ENCODE measurements at regions not wholly inside any gene's neighbourhood (a gene's known extent, or its start where the extent isn't known, plus 50 kb on each side); places are given as distances from the start of the nearest gene placed in this dataset.

- TF ChIP-seq POLR2AphosphoS5 (IDR thresholded peaks at IDR 0.05; ENCODE audit: low read depth, low read length) (no peak), TAF1 (IDR thresholded peaks at IDR 0.05; ENCODE audit: borderline replicate concordance, low read depth, low read length) (no peak), POLR2A (IDR thresholded peaks at IDR 0.05; ENCODE audit: low read depth, low read length) (no peak)
- FAIRE-seq (peak; percentile 68), DNase-seq (ENCODE audit: insufficient read length) (no peak)
Measured at GRCh38 chr7:41133690-41134299, 569.1 kb downstream of the INHBA start.

- TF ChIP-seq POLR2A (IDR thresholded peaks at IDR 0.05; ENCODE audit: low read depth, low read length) (no peak), TAF1 (IDR thresholded peaks at IDR 0.05; ENCODE audit: borderline replicate concordance, low read depth, low read length) (no peak), POLR2AphosphoS5 (IDR thresholded peaks at IDR 0.05; ENCODE audit: low read depth, low read length) (no peak)
- FAIRE-seq (peak; percentile 81), DNase-seq (ENCODE audit: insufficient read length) (no peak)
Measured at GRCh38 chr7:41131956-41132355, 570.9 kb downstream of the INHBA start.

- FAIRE-seq (no peak), DNase-seq (ENCODE audit: insufficient read length) (no peak)
- no peak for TF ChIP-seq POLR2AphosphoS5 (IDR thresholded peaks at IDR 0.05; ENCODE audit: low read depth, low read length)
- TF ChIP-seq TAF1 (IDR thresholded peaks at IDR 0.05; ENCODE audit: borderline replicate concordance, low read depth, low read length) = no peak
- TF ChIP-seq POLR2A (IDR thresholded peaks at IDR 0.05; ENCODE audit: low read depth, low read length) = no peak
Measured at GRCh38 chr7:41130561-41131236, 572.2 kb downstream of the INHBA start.

DNA sequence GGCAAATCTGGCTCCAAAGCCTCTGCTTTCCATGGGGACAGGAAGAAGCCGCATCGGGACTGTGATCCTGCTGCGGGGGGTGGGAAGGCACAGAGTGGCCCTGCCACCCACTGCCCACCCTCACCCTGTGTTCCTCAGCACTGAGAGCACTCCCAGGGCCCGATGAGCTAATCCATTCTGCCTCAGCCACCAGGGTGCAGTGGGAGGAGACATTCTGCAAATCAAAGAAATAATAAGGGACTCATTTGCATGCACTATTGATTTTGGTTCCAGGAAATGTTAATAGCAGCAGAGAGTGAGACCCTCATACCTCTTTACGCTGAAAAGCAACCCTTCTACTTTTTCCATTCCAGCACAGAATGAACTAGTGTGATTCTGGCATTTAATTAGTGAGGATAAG is 572.8 kb downstream of the INHBA start:
- FAIRE-seq = no peak

DNA sequence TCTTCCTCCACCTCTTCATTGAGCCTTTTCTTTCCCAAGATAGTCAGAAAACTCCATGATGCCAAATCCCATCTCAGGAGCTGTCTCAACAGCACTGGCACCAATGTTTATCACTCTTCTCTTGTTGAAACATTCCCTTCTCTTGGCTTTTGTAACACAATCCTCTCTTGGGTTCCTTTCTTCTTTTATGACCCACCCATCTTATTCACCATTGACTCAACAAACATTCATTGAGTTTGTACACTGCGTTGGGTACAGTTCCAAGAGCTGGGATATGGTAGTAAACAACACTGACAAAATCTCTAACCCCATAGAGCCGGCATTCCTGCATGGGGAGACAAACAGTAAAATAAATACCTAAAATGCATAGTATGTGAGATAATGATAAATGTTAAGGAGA is 577.5 kb downstream of the INHBA start:
- no peak for TF ChIP-seq TAF1 (IDR thresholded peaks at IDR 0.05; ENCODE audit: borderline replicate concordance, low read depth, low read length)
- no peak for TF ChIP-seq POLR2AphosphoS5 (IDR thresholded peaks at IDR 0.05; ENCODE audit: low read depth, low read length)
- TF ChIP-seq POLR2A (IDR thresholded peaks at IDR 0.05; ENCODE audit: low read depth, low read length) = no peak
- FAIRE-seq = peak; percentile 21
- DNase-seq (ENCODE audit: insufficient read length) = no peak

More for the DNA sequence above, 572.8 kb downstream of the INHBA start:
- no peak for DNase-seq (ENCODE audit: insufficient read length)
- TF ChIP-seq TAF1 (IDR thresholded peaks at IDR 0.05; ENCODE audit: borderline replicate concordance, low read depth, low read length) (no peak), POLR2A (IDR thresholded peaks at IDR 0.05; ENCODE audit: low read depth, low read length) (no peak), POLR2AphosphoS5 (IDR thresholded peaks at IDR 0.05; ENCODE audit: low read depth, low read length) (no peak)

- DNase-seq (ENCODE audit: insufficient read length) = no peak
- TF ChIP-seq POLR2AphosphoS5 (IDR thresholded peaks at IDR 0.05; ENCODE audit: low read depth, low read length) (no peak), POLR2A (IDR thresholded peaks at IDR 0.05; ENCODE audit: low read depth, low read length) (no peak), TAF1 (IDR thresholded peaks at IDR 0.05; ENCODE audit: borderline replicate concordance, low read depth, low read length) (no peak)
- FAIRE-seq = peak; percentile 48
Measured at GRCh38 chr7:41122256-41122987, 580.5 kb downstream of the INHBA start.

GRCh38 chr7:41121228-41121627 is 581.7 kb downstream of the INHBA start:
- DNase-seq (ENCODE audit: insufficient read length) = no peak
- FAIRE-seq = no peak
- TF ChIP-seq POLR2A (IDR thresholded peaks at IDR 0.05; ENCODE audit: low read depth, low read length) (no peak), POLR2AphosphoS5 (IDR thresholded peaks at IDR 0.05; ENCODE audit: low read depth, low read length) (no peak), TAF1 (IDR thresholded peaks at IDR 0.05; ENCODE audit: borderline replicate concordance, low read depth, low read length) (no peak)

GRCh38 chr7:41118486-41118885 is 584.4 kb downstream of the INHBA start:
- DNase-seq (ENCODE audit: insufficient read length) = no peak

DNA sequence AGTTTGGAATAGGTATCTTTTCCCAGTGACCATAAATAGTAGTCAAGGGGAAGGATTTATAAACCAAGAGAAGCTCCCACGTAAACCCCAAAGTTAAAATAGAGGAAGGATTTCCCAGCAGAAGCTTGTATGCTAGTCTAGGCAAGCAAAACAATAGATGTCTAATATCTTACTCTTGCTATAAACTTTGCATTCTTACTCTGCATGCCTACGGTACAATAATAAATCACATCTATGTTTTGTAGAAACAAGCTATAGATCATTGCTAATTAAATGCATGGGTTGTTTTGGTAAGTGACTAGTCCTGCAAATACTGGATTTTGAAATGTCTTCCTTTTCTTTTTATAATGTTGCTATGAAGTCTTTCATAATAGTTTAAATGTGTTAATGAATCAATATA is 585.5 kb downstream of the INHBA start:
- no peak for FAIRE-seq
- DNase-seq (ENCODE audit: insufficient read length) = no peak
- TF ChIP-seq POLR2A (IDR thresholded peaks at IDR 0.05; ENCODE audit: low read depth, low read length) = no peak
- TF ChIP-seq POLR2AphosphoS5 (IDR thresholded peaks at IDR 0.05; ENCODE audit: low read depth, low read length) = no peak
- no peak for TF ChIP-seq TAF1 (IDR thresholded peaks at IDR 0.05; ENCODE audit: borderline replicate concordance, low read depth, low read length)

More at GRCh38 chr7:41118486-41118885, 584.4 kb downstream of the INHBA start:
- no peak for FAIRE-seq
- TF ChIP-seq TAF1 (IDR thresholded peaks at IDR 0.05; ENCODE audit: borderline replicate concordance, low read depth, low read length) = no peak
- no peak for TF ChIP-seq POLR2A (IDR thresholded peaks at IDR 0.05; ENCODE audit: low read depth, low read length)
- TF ChIP-seq POLR2AphosphoS5 (IDR thresholded peaks at IDR 0.05; ENCODE audit: low read depth, low read length) = no peak

- FAIRE-seq (no peak), DNase-seq (ENCODE audit: insufficient read length) (no peak)
- TF ChIP-seq POLR2AphosphoS5 (IDR thresholded peaks at IDR 0.05; ENCODE audit: low read depth, low read length) (no peak), POLR2A (IDR thresholded peaks at IDR 0.05; ENCODE audit: low read depth, low read length) (no peak), TAF1 (IDR thresholded peaks at IDR 0.05; ENCODE audit: borderline replicate concordance, low read depth, low read length) (no peak)
Measured at GRCh38 chr7:41116817-41117216, 586.1 kb downstream of the INHBA start.

GRCh38 chr7:41116337-41116736 is 586.6 kb downstream of the INHBA start:
- FAIRE-seq (no peak), DNase-seq (ENCODE audit: insufficient read length) (no peak)
- TF ChIP-seq TAF1 (IDR thresholded peaks at IDR 0.05; ENCODE audit: borderline replicate concordance, low read depth, low read length) = no peak
- no peak for TF ChIP-seq POLR2A (IDR thresholded peaks at IDR 0.05; ENCODE audit: low read depth, low read length)
- TF ChIP-seq POLR2AphosphoS5 (IDR thresholded peaks at IDR 0.05; ENCODE audit: low read depth, low read length) = no peak
